ENCODE measurements at regions not wholly inside any gene's neighbourhood (a gene's known extent, or its start where the extent isn't known, plus 50 kb on each side); places are given as distances from the start of the nearest gene placed in this dataset.

DNA sequence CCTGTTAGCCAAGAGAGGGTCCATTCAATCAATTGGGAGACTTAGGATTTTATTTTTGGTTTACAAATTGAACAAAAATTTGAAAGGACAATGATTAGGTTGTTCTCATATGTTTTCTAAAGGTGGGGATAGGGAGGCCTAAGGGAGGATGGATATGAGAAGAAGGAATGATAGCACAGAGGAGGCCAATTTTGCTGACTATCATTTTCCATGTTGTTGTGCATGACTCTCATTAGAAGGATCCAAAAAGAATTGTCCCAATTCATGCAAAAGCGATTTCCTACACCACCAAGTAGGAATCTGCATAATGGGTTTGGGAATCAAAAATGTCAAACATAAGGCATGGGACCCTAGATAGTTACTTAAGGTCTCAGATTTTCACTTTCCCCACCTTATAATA is 524.8 kb downstream of the KIF2B start:
- ChIA-PET POLR2A (ENCODE audit: unreplicated experiment) (no interaction called here), CTCF (no interaction called here)
- Histone ChIP-seq H3K18ac (ENCODE audit: low read depth, low read length) (no peak overlapping the region), H3K4ac (ENCODE audit: low read depth, low read length) (no peak overlapping the region), H4K20me1 (ENCODE audit: insufficient read depth, low read length) (no peaks in the 10 kb centered on the region), H3K27ac (ENCODE audit: insufficient read depth, low read length) (no peak overlapping the region), H4K91ac (ENCODE audit: insufficient read depth, low read depth, low read length) (no peak overlapping the region), H3K56ac (ENCODE audit: extremely low read depth, insufficient read depth, low read length) (no peak overlapping the region), H2BK5ac (ENCODE audit: low read depth, low read length, poor library complexity, severe bottlenecking) (no peak overlapping the region), H3K14ac (replicated peaks; ENCODE audit: low read depth, low read length) (no peak overlapping the region), H3K36me3 (ENCODE audit: control insufficient read depth, insufficient read depth, low read length) (no peaks in the 10 kb centered on the region), H2AK9ac (replicated peaks; ENCODE audit: low read depth, low read length, poor library complexity) (no peak overlapping the region), H3K4me1 (ENCODE audit: control insufficient read depth, insufficient read depth, low read length) (no peaks in the 10 kb centered on the region), H3K79me1 (ENCODE audit: low read depth in 1 of 2, low read length in 2 of 2) (no peaks in the 10 kb centered on the region), H2AFZ (replicated peaks; ENCODE audit: low read length, poor library complexity) (no peak overlapping the region), H3K9me3 (ENCODE audit: control insufficient read depth, insufficient read depth, low read length) (no peaks in the 10 kb centered on the region), H3K4me3 (ENCODE audit: insufficient read depth, low read depth, low read length) (no peak overlapping the region), H4K5ac (ENCODE audit: low read depth, low read length) (no peak overlapping the region), H3K9ac (ENCODE audit: low read depth, low read length) (no peak overlapping the region), H2BK15ac (ENCODE audit: low read depth, low read length) (no peak overlapping the region), H3K27me3 (ENCODE audit: control insufficient read depth, insufficient read depth, low read length) (no peaks in the 10 kb centered on the region), H3K9me1 (ENCODE audit: insufficient read depth, low read length) (no peaks in the 10 kb centered on the region), H4K8ac (ENCODE audit: low read depth in 2 of 2, low read length in 2 of 2) (no peak overlapping the region), H2AK5ac (ENCODE audit: low read depth, low read length) (no peak overlapping the region), H2BK120ac (ENCODE audit: low read depth, low read length) (no peak overlapping the region), H3K4me2 (ENCODE audit: low read depth, low read length) (no peak overlapping the region), H3K23ac (ENCODE audit: low read depth, low read length) (no peak overlapping the region), H2BK20ac (ENCODE audit: low read depth, low read length) (no peak overlapping the region)
- in situ Hi-C loops (cut with MboI; ENCODE audit: low sequenced_read_pairs): no loop called here
- intact Hi-C loops (cut with micrococcal nuclease): no loop called here
- no peak for ATAC-seq (ENCODE audit: low read depth)
- TF ChIP-seq BHLHE40 (IDR thresholded peaks at IDR 0.05; ENCODE audit: low read depth, low read length) (no peak), POLR2A (IDR thresholded peaks at IDR 0.05; ENCODE audit: low read depth, low read length) (no peak), MAFK (IDR thresholded peaks at IDR 0.05; ENCODE audit: low read depth, low read length) (peak; percentile 36; the same call in 1 of the 2 replicates)
- BruUV-seq (replicated peaks): no TSS peak
- dilution Hi-C loops (cut with HindIII; ENCODE audit: low sequenced_read_pairs, unreplicated experiment): no loop called here
- WGBS, 2 experiments (ENCODE audit: extremely low coverage in 2 of 2, insufficient read length in 1 of 2): no CpG with 5 or more reads among the region's 1 CpG
- no peak for DNase-seq

Measured in IMR-90 (cell line).